Brain microvascular endothelial cell (primary cell): ENCODE measurements at regions not wholly inside any gene's neighbourhood (a gene's known extent, or its start where the extent isn't known, plus 50 kb on each side); places are given as distances from the start of the nearest gene placed in this dataset.

Experiments
- DNase-seq: peaks from one replicate; pipeline ENCODE4 v3.0.0-alpha.2; 2020
- H3K27ac ChIP-seq: fragments of 250-450 bp; sonication (Bioruptor Pico); 2 replicates; pipeline ENCODE4 v1.5.1; 2020; ENCODE audit warnings: mild to moderate bottlenecking, moderate library complexity
- H3K27me3 ChIP-seq: fragments of 250-450 bp; sonication (Bioruptor Pico); replicated peaks from 2 replicates; pipeline ENCODE4 v1.5.1; 2020; ENCODE audit warnings: mild to moderate bottlenecking
- H3K36me3 ChIP-seq: fragments of 250-450 bp; sonication (Bioruptor Pico); replicated peaks from 2 replicates; pipeline ENCODE4 v1.5.1; 2020; ENCODE audit warnings: mild to moderate bottlenecking
- H3K4me3 ChIP-seq: 2 replicates; pipeline ENCODE4 v1.5.1; 2011; ENCODE audit warnings: low read depth, mild to moderate bottlenecking, control low read depth, low read length, moderate library complexity
- in situ Hi-C: cut with HindIII; loops from 2 replicates; pipeline ENCODE4 v1.10.0; 2017; ENCODE audit warnings: low sequenced_read_pairs, low pct_ligation_motif_present
- TF ChIP-seq, protein P1 (sequence below): IDR thresholded peaks from 2 replicates; pipeline ENCODE4 v1.5.1; 2011; ENCODE audit warnings: low read depth, mild to moderate bottlenecking, moderate library complexity, low read length, control low read depth, inconsistent platforms; ENCODE audit errors: missing control alignments

DNA sequence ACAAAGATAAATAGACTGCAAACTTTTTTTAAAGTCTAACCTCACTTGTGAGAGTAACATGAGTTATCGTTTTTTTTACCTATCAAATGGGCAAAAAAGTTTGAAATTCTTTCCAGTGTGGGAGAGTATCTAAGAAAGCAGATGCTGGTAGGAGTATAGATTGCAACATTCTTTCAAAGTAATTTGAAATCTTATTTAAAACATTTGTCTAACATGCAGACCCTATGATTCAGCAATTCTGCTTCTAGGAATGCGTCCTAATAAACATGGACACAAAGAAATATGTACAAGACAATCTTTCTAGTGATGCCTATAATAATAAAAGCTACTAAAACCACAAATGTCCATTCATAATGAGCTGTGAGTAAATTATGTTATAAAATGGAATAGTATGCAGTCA, 110.4 kb upstream of the TMCC3 start:
- TF ChIP-seq, protein P1, sequence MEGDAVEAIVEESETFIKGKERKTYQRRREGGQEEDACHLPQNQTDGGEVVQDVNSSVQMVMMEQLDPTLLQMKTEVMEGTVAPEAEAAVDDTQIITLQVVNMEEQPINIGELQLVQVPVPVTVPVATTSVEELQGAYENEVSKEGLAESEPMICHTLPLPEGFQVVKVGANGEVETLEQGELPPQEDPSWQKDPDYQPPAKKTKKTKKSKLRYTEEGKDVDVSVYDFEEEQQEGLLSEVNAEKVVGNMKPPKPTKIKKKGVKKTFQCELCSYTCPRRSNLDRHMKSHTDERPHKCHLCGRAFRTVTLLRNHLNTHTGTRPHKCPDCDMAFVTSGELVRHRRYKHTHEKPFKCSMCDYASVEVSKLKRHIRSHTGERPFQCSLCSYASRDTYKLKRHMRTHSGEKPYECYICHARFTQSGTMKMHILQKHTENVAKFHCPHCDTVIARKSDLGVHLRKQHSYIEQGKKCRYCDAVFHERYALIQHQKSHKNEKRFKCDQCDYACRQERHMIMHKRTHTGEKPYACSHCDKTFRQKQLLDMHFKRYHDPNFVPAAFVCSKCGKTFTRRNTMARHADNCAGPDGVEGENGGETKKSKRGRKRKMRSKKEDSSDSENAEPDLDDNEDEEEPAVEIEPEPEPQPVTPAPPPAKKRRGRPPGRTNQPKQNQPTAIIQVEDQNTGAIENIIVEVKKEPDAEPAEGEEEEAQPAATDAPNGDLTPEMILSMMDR: no peak
- in situ Hi-C loops: no loop called here
- DNase-seq: no peak

DNA sequence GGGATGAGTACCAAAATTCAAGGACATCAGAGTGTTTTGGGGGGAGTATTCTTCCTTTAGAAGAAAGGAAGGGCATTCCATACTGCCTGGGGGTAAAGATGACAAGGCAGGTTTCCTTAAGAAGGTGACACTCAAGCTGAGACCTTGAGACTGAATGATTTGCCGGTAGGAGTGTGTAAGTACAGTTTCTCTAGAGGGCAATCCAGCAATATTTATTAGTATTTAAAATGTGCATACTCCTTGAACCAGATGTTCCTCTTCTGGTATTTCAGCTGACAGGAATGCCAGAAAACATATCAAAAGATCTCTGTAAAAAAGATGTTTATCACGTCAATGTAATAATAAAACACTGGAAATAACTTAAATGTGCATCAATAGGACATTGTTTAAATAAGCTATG, 106.4 kb upstream of the TMCC3 start:
- no peaks in the 10 kb centered on the region for H3K27me3 ChIP-seq
- H3K27ac ChIP-seq: no peak overlapping the region
- TF ChIP-seq, protein P1: no peak
- in situ Hi-C loops: no loop called here
- DNase-seq: no peak
- no peak overlapping the region for H3K4me3 ChIP-seq
- H3K36me3 ChIP-seq: no peaks in the 10 kb centered on the region

More for the DNA sequence above, 110.4 kb upstream of the TMCC3 start:
- Histone ChIP-seq H3K36me3 (no peaks in the 10 kb centered on the region), H3K4me3 (no peak overlapping the region), H3K27me3 (no peaks in the 10 kb centered on the region), H3K27ac (no peak overlapping the region)

DNA sequence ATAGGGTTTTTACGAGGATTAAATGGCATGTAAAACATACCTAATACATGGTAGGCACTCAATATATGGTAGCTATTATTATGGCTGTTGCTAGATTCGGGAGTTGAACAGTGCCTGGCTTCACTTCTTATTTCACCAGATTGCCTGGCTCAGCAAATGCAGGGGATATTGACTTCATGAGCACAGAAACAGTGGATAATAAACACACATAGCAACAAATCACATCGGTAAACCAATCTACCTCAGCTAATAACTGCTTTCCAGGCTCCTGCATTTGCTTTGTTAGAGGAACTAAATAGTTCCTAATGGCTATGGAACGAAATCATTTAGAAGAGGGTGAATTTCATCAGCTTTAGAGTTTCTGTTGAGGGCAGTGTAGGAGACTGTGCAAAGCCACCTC, 105.2 kb upstream of the TMCC3 start:
- Histone ChIP-seq H3K4me3 (no peak overlapping the region), H3K27me3 (no peaks in the 10 kb centered on the region), H3K36me3 (no peaks in the 10 kb centered on the region), H3K27ac (no peak overlapping the region)
- TF ChIP-seq, protein P1: no peak
- DNase-seq: no peak
- in situ Hi-C loops: no loop called here

DNA sequence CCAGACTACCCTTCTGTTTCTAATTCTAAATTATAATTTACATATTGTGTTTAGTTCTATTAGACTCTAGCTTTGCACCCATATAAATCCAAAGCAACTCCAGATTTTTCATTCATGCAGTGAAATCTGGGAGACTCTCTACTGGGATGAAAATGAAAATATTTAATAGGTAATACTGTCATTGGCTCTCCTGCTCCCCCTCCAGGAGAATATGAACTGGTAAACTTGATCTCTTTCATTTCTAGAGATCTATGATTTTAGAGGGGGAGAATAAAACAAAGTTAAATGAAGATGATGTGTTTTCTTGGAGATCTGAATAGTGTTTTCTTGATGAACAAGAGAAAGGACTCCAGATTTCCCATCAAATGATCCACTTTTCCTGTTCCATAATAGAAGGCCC, 104.3 kb upstream of the TMCC3 start:
- in situ Hi-C loops: no loop called here
- Histone ChIP-seq H3K27ac (no peak overlapping the region), H3K27me3 (no peaks in the 10 kb centered on the region), H3K4me3 (no peak overlapping the region), H3K36me3 (no peaks in the 10 kb centered on the region)
- TF ChIP-seq, protein P1: peak; percentile 45
- no peak for DNase-seq

DNA sequence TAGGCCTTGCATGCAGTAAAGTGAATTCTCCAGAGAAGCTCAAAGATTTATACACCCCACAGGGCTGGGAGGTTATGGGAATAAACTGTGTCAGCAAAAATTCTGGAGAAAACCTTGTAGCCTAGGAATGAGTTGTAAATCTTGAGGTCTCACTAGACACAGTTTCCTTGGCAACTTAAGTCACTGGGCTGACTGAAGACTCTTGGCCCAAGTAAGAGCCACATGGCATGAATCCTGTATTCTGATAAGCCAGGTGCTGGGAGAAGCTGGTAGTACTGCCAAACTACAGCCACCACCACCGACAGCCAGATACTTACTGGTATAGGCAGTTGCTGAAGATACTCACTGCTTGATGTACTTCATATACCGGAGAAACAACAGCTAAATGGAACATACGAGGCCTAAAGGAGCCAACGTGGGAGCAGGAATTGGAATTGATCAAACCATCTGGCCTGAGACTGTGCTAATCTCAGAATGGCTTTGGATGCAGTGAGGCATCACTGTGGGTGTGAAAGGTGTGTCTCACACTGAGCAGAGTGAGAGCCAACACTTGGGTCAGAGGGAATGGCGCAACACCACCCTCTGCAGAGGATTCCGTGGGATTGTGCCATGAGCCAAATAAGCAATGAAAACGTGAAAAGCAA, 102.8 kb upstream of the TMCC3 start:
- in situ Hi-C loops: no loop called here
- Histone ChIP-seq H3K27me3 (no peaks in the 10 kb centered on the region), H3K36me3 (no peaks in the 10 kb centered on the region), H3K27ac (no peak overlapping the region), H3K4me3 (no peak overlapping the region)
- no peak for DNase-seq
- TF ChIP-seq, protein P1: no peak

DNA sequence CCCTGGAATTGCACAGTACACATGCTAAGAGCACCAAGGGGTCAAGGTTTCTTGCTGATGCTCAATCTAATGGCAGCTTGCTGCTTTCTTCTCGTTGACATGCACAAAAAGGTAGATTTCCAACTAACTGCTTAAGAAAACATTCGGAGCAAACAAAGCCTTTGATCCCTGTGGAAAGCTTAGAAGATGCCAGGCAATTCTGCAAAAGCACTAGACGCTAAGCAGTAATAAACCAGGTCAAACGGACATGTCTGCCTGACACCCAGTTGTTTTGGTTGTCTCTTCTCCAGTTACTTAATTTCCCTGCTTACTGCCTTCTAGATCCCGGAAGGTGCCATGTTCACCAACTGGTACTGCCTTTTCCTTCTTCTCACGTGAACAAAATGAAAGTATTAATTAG, 100.5 kb upstream of the TMCC3 start:
- no peak overlapping the region for H3K27ac ChIP-seq
- in situ Hi-C loops: no loop called here

More for the DNA sequence above, 100.5 kb upstream of the TMCC3 start:
- DNase-seq: no peak
- TF ChIP-seq, protein P1: no peak
- no peaks in the 10 kb centered on the region for H3K27me3 ChIP-seq
- no peak overlapping the region for H3K4me3 ChIP-seq
- H3K36me3 ChIP-seq: no peaks in the 10 kb centered on the region
